ENCODE measurements at regions not wholly inside any gene's neighbourhood (a gene's known extent, or its start where the extent isn't known, plus 50 kb on each side); places are given as distances from the start of the nearest gene placed in this dataset.

DNA sequence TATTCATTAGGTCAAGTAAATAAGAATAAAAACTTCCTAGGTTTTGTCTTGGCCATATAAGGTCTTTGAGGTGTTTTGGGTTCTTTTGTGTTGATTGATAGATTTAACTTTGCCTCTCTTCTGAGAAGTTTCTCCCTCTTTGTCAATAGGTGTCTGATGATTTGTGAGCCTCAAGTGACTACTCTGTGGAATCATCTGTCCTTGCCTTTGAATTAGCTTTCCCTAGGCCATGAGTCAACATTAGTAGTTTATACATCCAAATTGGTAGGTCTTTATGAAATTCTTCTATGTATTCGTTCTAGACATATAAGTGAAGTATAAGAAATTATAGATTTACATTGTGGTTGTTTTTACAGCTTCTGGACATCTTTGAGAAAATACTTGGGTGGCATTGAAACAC is 864.4 kb downstream of the USP25 start:
- intact Hi-C loops (cut with micrococcal nuclease), result no loop called here
- DNase-seq (no peak), ATAC-seq (no peak)

DNA sequence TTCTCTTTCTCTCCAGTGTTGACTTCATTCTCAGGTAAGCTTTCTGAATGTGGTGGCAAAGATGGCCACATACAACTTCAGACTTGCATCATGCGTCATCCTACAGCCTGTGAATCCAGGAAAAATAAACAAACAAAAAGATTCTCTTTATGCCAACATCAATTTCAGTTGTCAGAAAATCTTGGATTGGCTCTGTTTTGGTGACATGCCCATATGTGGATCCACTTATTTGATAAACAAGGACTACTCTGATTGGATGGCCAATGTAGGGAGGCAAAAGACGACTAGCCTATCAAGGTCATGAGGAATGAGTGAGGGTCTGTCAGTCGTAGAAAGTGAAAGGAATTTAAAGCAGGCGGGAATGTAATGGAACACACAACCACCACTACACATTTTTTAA is 866.6 kb downstream of the USP25 start:
- DNase-seq (no peak), ATAC-seq (no peak)
- intact Hi-C loops (cut with micrococcal nuclease), result no loop called here

DNA sequence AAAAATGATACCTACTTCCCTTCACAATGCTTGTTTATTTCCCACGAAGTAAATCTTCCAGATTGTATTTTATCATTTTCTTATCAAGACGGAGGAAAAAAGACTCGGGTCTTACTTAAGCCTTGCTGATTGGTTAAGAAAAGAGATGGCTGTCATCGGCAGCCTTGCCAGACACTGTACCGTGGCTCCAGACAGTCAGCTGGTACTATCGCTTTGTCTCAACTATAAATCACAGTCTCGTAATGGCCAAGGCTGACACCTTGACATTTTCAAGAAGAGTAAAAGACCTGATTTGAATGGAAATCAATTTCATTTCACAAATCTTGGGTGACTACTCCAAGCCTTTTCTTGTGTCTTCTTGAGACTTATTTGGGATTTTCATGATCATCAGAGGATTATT is 868.0 kb downstream of the USP25 start:
- intact Hi-C loops (cut with micrococcal nuclease), result no loop called here
- DNase-seq (no peak), ATAC-seq (no peak)

- DNase-seq, result no peak
- intact Hi-C loops (cut with micrococcal nuclease), result no loop called here
- ATAC-seq, result peak; percentile 23
Measured at GRCh38 chr21:16605597-16605996, 875.8 kb downstream of the USP25 start.

GRCh38 chr21:16606271-16606670 is 876.5 kb downstream of the USP25 start:
- intact Hi-C loops (cut with micrococcal nuclease), result no loop called here
- DNase-seq, result no peak
- ATAC-seq, result no peak

DNA sequence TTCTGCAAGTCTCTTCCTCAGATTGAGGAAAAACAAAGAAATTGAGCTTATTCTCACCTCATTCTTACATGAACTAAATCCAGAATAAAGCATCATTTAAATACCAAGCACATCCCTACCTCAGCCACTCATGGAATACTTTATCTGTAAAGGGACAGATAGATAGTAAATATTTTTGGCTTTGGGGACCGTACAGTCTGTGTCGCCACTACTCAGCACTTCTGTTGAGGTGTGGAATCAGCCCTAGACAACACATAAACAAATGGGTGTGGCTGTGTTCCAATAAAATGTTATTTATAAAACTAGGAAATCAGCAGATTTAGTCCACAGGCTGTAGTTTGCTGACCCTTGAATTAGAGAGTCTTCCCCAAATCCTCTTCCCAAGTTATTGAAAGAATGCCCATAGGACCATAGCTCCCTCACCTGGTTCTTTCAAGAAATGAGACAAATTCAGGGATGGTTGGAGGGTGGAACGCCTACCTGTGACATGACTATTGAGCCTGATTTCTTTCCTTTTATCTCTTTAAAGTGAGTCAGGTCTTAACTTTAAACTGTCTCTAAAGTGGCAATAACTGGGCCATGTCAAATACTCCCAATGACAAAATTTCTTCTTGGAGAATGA is 878.5 kb downstream of the USP25 start:
- DNase-seq (no peak), ATAC-seq (peak; percentile 59)
- intact Hi-C loops (cut with micrococcal nuclease), result no loop called here

DNA sequence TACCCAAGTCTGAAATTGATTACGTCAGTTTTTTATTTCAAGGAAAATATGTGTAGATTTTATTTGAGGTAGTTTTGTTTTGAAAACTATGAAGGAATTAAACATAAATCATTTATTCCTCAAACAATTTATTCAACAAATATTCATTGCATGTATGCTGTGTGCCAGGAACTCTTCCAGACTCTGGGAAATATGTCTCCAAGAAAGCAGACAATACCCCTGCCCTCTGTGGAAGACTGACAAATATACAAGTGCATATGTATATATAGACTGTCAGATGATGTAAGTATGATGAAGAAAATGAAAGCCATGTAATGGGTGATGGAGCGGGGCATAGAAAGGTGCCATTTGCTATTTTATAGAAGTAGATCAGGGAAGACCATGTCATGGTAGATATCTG is 889.5 kb downstream of the USP25 start:
- ATAC-seq (no peak), DNase-seq (no peak)
- intact Hi-C loops (cut with micrococcal nuclease), result no loop called here

- intact Hi-C loops (cut with micrococcal nuclease), result no loop called here
- DNase-seq (no peak), ATAC-seq (no peak)
Measured at GRCh38 chr21:16620786-16621320, 891.1 kb downstream of the USP25 start.

DNA sequence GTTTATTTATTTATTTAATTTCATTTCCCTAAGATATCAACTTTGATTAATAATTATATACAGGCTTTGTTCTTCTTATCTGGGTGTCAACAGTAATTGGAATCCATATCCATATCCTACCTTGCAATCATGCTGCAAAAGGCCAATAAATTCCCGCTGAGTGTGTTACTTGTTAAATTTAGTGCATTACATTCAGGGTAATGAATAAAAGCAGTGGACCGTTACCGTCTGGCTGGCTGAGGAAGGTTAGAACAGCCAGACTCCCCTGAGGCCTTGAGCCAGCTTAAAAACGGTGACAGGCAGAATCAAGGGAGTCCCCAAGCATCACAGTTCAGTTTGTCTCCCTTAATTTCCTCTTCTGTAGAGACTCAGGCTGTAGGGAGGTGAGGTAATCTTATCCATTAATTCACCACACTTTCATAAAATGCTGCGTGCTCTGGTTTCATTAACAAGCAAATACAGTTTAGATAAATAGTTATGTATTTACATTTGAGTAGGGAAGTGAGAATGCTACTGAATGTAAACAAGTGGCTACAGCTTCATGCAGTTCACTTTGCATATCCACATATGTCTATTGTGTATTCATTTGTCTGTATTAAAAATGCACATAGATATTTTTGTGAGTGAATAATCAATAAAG is 888.2 kb upstream of the CXADR start:
- intact Hi-C loops (cut with micrococcal nuclease), result no loop called here
- ATAC-seq (peak; percentile 38), DNase-seq (no peak)

GRCh38 chr21:16625491-16625890 is 887.4 kb upstream of the CXADR start:
- no peak for ATAC-seq
- intact Hi-C loops (cut with micrococcal nuclease), result no loop called here
- DNase-seq, result no peak

GRCh38 chr21:16633831-16634459 is 878.9 kb upstream of the CXADR start:
- intact Hi-C loops (cut with micrococcal nuclease), result no loop called here

DNA sequence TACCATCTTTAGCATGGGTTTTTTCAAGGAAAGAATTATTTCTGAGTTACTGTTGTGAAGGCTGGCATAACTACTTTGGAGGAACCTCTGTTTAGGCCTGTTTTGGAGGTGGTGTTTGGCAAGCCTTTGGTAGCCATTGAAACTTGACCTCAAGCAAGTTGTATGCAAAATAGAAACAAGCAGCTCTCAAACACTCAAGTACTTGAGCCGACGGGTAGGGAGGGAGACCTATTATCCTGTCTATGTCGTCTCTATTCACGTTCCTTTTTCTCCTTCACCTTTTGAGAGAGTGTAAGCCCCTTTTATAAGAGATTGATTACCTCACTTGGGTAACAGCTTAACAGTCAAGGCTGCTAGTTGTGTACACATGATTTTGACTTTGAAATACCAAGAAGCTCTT is 878.3 kb upstream of the CXADR start:
- peak; percentile 61 for ATAC-seq
- intact Hi-C loops (cut with micrococcal nuclease), result no loop called here
- no peak for DNase-seq

More at GRCh38 chr21:16633831-16634459, 878.9 kb upstream of the CXADR start:
- DNase-seq (no peak), ATAC-seq (peak; percentile 68)

DNA sequence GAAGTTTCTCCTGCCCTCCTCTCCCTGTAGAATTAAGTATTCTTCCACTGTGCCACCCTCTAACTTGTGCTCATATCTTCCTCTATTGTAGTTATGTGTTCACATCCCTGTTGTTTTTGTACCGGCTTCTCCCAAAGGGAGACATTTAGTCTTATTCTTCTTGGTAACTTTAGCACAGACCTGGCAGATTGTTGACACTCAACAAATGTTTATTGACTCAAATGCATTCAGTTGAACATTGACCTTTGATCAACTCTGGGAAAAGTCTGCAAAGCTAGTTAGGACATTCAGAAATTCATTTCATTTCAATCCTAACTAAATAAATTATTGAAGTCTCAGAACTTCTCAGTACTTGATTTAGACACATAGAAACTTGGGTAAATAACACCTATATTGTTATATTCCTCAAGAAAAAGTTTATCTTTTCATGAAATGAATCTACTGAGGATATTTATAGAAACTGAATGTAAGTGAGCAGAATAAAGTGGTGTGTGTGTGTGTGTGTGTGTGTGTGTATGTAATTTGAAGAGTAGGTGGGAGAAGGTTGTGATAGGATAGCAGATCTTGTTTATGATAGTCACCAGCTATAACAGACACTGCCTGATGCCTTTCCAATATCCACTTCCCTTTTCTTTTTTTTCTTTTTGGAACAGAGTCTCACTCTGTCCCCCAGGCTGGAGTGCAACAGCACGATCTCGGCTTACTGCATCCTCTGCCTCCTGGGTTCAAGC is 872.4 kb upstream of the CXADR start:
- no peak for DNase-seq
- intact Hi-C loops (cut with micrococcal nuclease), result no loop called here
- ATAC-seq, result no peak

DNA sequence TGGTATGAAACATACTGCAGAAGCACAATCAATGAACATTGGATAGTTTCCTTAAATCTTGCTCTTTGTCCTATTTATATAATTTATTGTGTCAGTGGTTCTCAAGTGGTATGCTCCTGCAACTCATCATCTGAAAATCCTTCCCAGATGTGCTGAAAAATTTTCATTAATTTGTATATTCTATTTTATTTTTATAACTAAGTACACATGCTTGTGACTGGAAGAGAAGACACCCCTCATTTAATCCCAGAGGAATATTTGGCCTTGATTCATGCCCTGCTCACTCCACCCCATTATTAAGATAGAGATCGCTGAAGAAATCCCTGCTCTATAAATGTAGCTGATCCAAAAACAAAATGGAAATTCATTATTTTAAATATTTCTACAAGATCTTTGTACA is 870.5 kb upstream of the CXADR start:
- ATAC-seq (no peak), DNase-seq (no peak)
- intact Hi-C loops (cut with micrococcal nuclease), result no loop called here

DNA sequence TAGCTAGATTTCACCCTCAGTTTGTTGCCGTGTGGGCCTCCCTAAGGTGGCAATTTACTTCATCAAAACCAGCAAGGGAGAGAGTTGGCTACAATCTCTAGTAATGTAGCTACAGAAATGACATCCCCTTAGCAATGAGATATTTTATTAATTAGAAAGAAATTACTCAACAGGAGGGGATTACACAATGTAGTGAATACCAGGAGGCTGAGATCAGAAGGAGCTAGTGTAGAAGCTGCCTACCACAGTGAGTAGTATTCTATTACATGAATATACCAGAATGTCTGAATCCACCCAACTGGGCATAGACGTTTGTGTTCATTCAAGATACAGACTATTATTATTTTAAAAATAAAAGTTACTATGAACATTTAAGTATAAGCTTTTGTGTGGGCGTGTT is 868.2 kb upstream of the CXADR start:
- ATAC-seq (no peak), DNase-seq (no peak)
- intact Hi-C loops (cut with micrococcal nuclease), result no loop called here

DNA sequence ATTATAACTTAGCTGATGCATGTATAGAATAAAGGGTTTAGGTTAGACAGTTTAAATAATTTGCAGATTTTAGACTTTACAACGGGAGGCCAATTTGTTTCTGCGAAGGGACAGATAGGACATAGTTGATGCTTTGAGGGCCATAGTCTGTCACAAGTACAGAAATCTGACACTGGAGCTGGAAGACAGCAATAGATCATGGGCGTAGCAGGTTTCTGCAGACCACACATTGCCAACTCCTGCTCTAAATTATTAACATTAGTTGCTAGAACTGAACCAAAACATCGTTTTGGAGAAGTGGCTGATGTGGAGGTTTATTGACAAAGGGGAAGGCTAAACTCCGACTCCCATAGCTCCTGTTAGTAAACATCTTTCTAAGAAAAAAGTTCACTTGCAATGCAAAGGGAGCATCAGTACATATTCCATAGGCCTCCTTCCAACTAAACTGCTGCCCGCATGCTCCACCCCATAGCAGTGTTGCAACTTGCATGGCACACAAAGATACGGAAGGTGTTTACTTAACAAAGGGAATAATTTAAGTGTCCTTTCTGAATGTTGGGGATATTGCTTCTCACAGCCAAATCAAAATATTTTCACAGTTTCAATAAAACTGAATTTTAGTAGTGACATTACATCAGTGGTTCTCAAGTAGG is 862.0 kb upstream of the CXADR start:
- intact Hi-C loops (cut with micrococcal nuclease), result no loop called here
- DNase-seq, result no peak
- no peak for ATAC-seq

DNA sequence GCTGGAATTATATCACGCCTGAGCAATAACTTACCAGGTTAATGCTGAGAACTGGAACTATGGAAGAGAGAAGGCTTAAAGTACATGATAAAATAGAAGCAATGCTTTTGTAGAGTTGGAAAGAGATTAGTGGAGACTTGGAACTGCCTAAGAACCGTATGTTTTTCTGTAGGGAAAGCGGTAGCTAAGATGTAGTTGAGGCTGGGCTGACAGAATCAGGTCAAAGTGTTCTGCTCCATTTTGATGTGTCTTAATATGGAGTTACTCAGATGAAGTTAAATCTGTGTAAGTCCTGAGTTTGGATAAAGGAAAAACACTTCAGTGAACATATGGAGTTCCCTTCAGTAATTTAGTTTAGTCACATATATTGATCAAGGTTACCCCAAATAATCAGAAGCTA is 860.9 kb upstream of the CXADR start:
- ATAC-seq (no peak), DNase-seq (no peak)
- intact Hi-C loops (cut with micrococcal nuclease), result no loop called here

DNA sequence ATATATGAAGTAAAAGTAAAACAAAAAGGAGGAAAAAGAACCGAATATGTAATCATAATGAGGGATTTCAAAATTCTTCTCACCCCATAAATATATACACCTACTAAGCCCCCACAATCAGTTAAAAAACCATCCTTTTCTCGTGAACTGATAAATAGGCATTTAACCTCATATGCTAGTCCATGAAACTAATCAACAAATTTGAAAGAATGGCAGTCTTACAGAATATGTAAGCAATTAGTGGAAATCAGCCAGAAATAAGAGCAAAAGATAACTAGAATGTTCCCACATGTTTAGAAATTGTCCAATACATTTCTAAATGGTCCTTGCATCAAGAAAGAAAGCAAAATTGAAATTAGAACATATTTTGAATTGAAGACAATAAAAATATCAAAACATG is 849.4 kb upstream of the CXADR start:
- DNase-seq (no peak), ATAC-seq (no peak)
- intact Hi-C loops (cut with micrococcal nuclease), result no loop called here

DNA sequence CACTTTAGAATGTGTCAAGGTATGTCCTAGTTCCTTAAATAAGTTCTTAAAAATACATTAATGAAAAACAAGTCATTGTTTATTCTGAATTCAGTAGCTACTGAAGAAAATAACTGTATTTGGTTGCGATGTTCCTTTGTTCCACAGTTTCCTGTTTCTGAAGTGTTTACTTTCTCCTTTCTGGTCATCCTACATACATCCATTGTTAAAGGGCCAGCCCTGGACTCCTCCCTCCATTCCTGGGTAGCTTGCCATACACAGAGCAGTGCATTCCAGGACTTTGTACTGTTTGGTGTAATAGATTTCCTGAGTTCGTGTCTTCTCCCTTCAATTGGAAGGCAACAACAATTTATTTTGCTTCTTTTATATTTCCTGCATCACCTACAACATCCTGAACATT is 845.4 kb upstream of the CXADR start:
- no peak for ATAC-seq
- DNase-seq, result no peak
- intact Hi-C loops (cut with micrococcal nuclease), result no loop called here

DNA sequence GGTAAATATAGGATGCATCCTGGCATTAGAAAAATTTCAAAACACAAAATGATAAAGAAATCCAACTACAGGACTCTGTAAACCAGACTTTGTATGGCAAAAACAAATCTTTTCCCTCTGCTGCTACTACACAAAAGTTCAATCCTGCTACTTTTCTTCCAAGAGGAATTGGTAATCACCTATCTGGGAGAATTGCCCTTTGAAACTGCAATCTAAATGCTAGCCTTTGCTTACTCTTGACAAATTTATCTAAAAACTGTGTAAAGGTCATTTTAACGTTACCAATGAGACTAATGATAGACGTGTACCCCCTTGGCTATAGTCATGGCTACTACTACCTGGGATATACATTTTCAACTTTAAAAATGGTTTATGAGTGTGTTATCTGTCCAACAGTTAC is 837.9 kb upstream of the CXADR start:
- intact Hi-C loops (cut with micrococcal nuclease), result no loop called here
- ATAC-seq (no peak), DNase-seq (no peak)

Data from left ventricle myocardium superior (tissue), 1 donor.